ENCODE measurements at regions not wholly inside any gene's neighbourhood (a gene's known extent, or its start where the extent isn't known, plus 50 kb on each side); places are given as distances from the start of the nearest gene placed in this dataset.

DNA sequence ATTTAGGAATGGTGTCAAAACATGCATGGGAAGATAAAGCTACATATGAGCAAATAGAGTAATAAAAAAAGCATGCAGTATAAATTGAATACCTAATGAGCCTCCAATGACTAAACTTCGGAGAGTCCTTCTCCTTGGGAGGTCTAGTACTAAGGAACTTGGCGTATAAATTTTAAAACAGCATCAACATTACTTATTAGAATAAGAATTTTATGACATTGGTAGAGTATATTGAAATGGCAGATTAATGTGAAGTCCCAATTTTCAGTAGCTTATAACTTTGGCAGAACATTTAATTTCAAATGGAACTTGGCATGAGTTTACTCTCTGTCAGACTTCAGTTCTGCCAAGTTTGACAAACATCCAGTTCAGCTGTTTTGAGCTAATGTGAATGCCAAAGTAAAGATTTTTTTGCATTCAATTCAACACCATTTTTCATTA is 104.7 kb upstream of the RGS18 start:
- intact Hi-C loops (cut with micrococcal nuclease; ENCODE audit: unreplicated experiment) = no loop called here
- Histone ChIP-seq H3K27me3 (ENCODE audit: control insufficient read depth, insufficient read depth, low read length) (no peaks in the 10 kb centered on the region), H3K9me3 (ENCODE audit: control insufficient read depth, insufficient read depth, low read depth, low read length) (no peaks in the 10 kb centered on the region), H3K4me1 (ENCODE audit: control insufficient read depth, insufficient read depth, low read length) (no peaks in the 10 kb centered on the region), H3K36me3 (ENCODE audit: control insufficient read depth, insufficient read depth, low read length) (no peaks in the 10 kb centered on the region), H3K4me3 (ENCODE audit: low read depth in 2 of 2, low read length in 2 of 2) (no peak overlapping the region), H3K27ac (ENCODE audit: low read length) (no peak overlapping the region)
- ChIA-PET CTCF (no interaction called here), POLR2A (no interaction called here)
- TF ChIP-seq, protein P1, sequence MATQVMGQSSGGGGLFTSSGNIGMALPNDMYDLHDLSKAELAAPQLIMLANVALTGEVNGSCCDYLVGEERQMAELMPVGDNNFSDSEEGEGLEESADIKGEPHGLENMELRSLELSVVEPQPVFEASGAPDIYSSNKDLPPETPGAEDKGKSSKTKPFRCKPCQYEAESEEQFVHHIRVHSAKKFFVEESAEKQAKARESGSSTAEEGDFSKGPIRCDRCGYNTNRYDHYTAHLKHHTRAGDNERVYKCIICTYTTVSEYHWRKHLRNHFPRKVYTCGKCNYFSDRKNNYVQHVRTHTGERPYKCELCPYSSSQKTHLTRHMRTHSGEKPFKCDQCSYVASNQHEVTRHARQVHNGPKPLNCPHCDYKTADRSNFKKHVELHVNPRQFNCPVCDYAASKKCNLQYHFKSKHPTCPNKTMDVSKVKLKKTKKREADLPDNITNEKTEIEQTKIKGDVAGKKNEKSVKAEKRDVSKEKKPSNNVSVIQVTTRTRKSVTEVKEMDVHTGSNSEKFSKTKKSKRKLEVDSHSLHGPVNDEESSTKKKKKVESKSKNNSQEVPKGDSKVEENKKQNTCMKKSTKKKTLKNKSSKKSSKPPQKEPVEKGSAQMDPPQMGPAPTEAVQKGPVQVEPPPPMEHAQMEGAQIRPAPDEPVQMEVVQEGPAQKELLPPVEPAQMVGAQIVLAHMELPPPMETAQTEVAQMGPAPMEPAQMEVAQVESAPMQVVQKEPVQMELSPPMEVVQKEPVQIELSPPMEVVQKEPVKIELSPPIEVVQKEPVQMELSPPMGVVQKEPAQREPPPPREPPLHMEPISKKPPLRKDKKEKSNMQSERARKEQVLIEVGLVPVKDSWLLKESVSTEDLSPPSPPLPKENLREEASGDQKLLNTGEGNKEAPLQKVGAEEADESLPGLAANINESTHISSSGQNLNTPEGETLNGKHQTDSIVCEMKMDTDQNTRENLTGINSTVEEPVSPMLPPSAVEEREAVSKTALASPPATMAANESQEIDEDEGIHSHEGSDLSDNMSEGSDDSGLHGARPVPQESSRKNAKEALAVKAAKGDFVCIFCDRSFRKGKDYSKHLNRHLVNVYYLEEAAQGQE (IDR thresholded peaks at IDR 0.05; ENCODE audit: insufficient read depth in 1 of 2, low read depth in 2 of 2, low read length in 1 of 2) = no peak
- TF ChIP-seq POLR2AphosphoS5 (IDR thresholded peaks at IDR 0.05; ENCODE audit: low read depth, low read length) (no peak), TCF7L2 (IDR thresholded peaks at IDR 0.05; ENCODE audit: low read depth, low read length) (no peak), SIN3A (IDR thresholded peaks at IDR 0.05; ENCODE audit: borderline replicate concordance, insufficient read depth, low read depth, low read length) (no peak)
- TF ChIP-seq, protein P2, sequence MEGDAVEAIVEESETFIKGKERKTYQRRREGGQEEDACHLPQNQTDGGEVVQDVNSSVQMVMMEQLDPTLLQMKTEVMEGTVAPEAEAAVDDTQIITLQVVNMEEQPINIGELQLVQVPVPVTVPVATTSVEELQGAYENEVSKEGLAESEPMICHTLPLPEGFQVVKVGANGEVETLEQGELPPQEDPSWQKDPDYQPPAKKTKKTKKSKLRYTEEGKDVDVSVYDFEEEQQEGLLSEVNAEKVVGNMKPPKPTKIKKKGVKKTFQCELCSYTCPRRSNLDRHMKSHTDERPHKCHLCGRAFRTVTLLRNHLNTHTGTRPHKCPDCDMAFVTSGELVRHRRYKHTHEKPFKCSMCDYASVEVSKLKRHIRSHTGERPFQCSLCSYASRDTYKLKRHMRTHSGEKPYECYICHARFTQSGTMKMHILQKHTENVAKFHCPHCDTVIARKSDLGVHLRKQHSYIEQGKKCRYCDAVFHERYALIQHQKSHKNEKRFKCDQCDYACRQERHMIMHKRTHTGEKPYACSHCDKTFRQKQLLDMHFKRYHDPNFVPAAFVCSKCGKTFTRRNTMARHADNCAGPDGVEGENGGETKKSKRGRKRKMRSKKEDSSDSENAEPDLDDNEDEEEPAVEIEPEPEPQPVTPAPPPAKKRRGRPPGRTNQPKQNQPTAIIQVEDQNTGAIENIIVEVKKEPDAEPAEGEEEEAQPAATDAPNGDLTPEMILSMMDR (IDR thresholded peaks at IDR 0.05) = no peak
- no TSS peak for BruUV-seq (replicated peaks)
- in situ Hi-C loops (cut with HindIII; ENCODE audit: low pct_unique_long_range_greater_than_20kb, low sequenced_read_pairs) = no loop called here
- ATAC-seq (no peak), DNase-seq (ENCODE audit: low read depth, low spot score) (no peak)

GRCh38 chr1:192057766-192058165 is 100.5 kb upstream of the RGS18 start:
- no TSS peak for BruUV-seq (replicated peaks)
- POLR2A ChIA-PET = no interaction called here
- no peaks in the 10 kb centered on the region for H3K4me1 ChIP-seq (ENCODE audit: control insufficient read depth, insufficient read depth, low read length)
- CTCF ChIA-PET = no interaction called here
- intact Hi-C loops (cut with micrococcal nuclease; ENCODE audit: unreplicated experiment) (no loop called here), in situ Hi-C loops (cut with HindIII; ENCODE audit: low pct_unique_long_range_greater_than_20kb, low sequenced_read_pairs) (no loop called here)
- H3K27ac ChIP-seq (ENCODE audit: low read length) = no peak overlapping the region
- no peaks in the 10 kb centered on the region for H3K36me3 ChIP-seq (ENCODE audit: control insufficient read depth, insufficient read depth, low read length)
- TF ChIP-seq, protein P2 (IDR thresholded peaks at IDR 0.05) = no peak
- TF ChIP-seq, protein P1 (IDR thresholded peaks at IDR 0.05; ENCODE audit: insufficient read depth in 1 of 2, low read depth in 2 of 2, low read length in 1 of 2) = no peak
- no peak for TF ChIP-seq TCF7L2 (IDR thresholded peaks at IDR 0.05; ENCODE audit: low read depth, low read length)
- no peak for TF ChIP-seq SIN3A (IDR thresholded peaks at IDR 0.05; ENCODE audit: borderline replicate concordance, insufficient read depth, low read depth, low read length)
- no peak for TF ChIP-seq POLR2AphosphoS5 (IDR thresholded peaks at IDR 0.05; ENCODE audit: low read depth, low read length)
- DNase-seq (ENCODE audit: low read depth, low spot score) = no peak
- no peak for ATAC-seq
- H3K4me3 ChIP-seq (ENCODE audit: low read depth in 2 of 2, low read length in 2 of 2) = no peak overlapping the region
- no peaks in the 10 kb centered on the region for H3K9me3 ChIP-seq (ENCODE audit: control insufficient read depth, insufficient read depth, low read depth, low read length)
- H3K27me3 ChIP-seq (ENCODE audit: control insufficient read depth, insufficient read depth, low read length) = no peaks in the 10 kb centered on the region
